ENCODE measurements at regions not wholly inside any gene's neighbourhood (a gene's known extent, or its start where the extent isn't known, plus 50 kb on each side); places are given as distances from the start of the nearest gene placed in this dataset.

DNA sequence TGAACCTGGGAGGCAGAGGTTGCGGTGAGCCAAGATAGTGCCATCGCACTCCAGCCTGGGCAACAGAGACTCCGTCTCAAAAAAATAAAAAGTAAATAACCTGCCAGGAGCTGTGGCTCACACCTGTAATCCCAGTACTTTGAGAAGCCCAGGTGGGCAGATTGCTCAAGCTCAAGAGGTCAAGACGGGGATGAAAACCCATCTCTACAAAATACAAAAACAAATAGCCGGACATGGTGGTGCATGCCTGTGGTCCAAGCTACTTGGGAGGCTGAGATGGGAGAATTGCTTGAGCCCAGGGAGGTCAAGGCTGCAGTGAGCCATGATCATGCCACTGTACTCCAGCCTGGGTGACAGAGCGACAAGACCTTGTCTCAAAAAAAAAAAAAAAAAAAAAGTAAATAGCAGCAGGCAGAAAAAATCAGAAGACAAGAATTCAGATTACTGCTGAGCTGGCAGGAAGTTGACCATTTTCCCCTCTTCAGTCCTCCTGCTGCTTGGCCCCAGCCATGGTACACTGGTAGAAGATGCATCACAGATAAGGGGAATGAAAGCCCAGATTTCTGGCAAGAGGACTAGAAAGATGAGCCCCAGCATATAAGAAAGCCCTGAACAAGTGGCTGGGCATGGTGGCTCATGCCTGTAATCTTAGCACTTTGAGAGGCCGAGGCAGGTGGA lies 97.6 kb downstream of the TOMM20 start:
- TF ChIP-seq CTCF (IDR thresholded peaks at IDR 0.05; ENCODE audit: low read length): no peak
- no peak for TF ChIP-seq EZH2 (IDR thresholded peaks at IDR 0.05; ENCODE audit: borderline replicate concordance, low read length)
